NCI-H345 treated with DMSO at 0.1 percent for 48 hours (cell line): ENCODE measurements at regions not wholly inside any gene's neighbourhood (a gene's known extent, or its start where the extent isn't known, plus 50 kb on each side); places are given as distances from the start of the nearest gene placed in this dataset.
"Not testable (repeated sequence)": the region's sequence is repeated elsewhere in the genome, so short reads cannot be mapped to it uniquely, and the experiment has no call there.

Experiments
- DNase-seq: peaks from one replicate; lab custom pipeline; 2025; ENCODE audit not compliant: unreplicated experiment; lab: John Stamatoyannopoulos, UW

DNA sequence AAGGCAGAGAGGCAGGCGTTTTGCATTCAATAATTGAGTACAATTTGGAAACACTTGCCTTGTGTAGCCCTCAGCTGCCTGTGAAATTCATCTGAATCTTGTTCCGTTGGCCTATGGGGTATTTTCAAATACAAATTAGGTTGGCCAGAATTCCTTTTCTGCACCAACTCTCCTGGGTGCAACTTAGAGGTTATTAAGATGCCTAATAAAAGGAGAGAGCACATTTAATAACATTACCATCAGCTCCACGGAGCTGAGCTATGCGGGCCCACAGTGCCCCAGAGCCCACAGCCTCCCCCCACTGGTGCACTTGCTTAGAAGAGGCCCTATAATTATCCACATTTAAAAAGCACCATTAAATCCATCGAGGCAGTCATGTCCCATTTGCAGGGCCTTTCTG, 367.6 kb upstream of the CLINT1 start:
- no peak for DNase-seq

- no peak for DNase-seq
Observed at GRCh38 chr5:158224253-158224652, 365.3 kb upstream of the CLINT1 start.

DNA sequence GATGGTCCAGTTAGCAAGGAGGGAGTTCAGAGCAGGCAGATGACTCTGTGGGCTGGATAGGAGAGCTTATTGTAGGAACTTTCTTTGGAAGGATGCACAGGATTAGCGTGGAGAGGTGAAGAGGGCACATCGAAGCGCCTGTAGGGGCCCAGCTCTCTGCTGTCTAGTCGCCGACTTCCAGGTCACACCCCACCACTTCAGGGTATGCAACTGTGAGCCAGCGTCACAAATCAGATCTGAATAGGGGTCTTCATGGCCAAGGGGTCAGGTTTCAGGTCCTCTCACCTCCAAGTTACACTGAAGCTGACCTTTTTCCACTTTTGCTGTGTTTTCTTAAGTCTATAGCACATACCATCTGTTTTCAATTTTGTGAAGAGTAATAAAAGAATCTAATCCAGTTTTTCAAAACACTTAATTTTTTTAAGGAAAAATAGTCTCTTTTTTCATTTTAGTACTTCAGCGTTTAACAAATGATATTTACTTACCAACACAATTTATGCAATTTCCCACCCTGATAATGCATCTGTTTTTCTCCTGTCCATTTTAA, 364.2 kb upstream of the CLINT1 start:
- no peak for DNase-seq

GRCh38 chr5:158212917-158213316, 354.0 kb upstream of the CLINT1 start:
- no peak for DNase-seq

DNA sequence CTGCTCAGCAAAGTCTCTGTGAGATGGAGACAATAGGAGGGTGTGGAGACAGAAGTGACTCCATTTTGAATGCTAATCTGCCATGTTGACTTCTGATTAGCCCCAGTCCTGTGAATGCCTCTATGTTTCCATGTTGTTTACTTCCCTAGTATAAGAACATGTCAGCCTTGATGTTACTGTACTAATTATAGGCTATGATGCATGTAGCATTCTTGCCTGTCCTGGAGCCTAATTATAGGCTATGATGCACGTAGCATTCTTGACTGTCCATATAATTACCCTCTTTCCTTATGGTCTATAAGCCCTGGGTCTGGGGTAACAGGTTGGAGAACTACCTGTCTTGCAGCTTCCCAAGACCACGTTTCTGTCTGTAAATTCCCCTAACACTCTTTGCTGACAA, 353.3 kb upstream of the CLINT1 start:
- no peak for DNase-seq

DNA sequence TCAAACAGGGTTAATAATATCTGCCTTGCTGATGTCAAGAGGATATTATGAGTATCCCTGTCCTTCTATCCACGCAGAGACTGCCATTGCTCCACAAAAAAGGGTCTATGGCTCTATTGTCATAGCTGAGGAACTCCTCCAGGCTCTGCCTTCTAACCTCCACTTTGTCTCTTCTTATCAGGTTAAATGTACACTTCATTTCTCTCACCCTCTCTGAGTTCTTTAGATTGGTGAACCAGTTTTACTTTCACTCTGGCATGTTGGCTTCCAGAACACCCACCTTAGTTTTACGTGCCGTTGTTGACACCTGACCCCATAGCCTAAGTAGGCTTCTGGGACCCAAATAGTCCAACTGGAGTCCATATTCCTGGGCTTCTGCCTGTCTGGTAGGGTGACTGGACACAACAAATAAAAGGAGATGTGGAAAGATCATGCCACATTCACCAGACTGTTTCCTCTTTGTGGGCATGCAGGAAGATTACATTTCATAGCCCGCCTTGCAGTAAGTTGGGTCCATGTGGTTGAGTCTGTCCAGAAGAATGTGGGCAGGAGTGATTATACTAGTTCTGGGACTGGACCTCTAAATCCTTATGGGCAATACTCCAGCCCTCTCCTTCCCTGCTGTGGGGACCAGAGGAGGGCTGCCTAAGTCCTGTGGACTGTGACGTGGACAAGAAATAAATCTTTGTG, 350.4 kb upstream of the CLINT1 start:
- no peak for DNase-seq

DNA sequence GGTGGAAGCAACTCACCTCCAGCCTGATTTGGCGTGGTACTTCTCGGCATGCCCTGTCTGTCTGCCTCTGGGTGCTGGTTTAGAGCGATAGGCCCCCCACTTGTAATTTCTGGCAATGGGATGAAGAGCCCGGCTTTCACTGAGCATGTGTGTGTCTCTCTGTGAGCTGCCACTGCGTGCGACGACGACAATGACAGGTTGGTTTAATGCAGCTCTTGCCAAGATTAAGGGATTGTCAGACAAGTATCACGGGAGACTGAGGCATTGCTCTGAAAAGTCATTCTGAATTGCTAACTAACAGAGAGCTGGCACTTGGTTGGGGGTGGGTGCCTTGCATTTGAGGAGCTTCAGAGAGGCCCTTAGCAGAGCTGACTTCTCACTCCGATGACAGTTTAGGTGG, 348.8 kb upstream of the CLINT1 start:
- DNase-seq: no peak

- DNase-seq: no peak
Observed at GRCh38 chr5:158205992-158206391, 347.0 kb upstream of the CLINT1 start.

GRCh38 chr5:158203261-158203660, 344.3 kb upstream of the CLINT1 start:
- DNase-seq: no peak

GRCh38 chr5:158202801-158203200, 343.9 kb upstream of the CLINT1 start:
- DNase-seq: no peak

GRCh38 chr5:158200619-158201018, 341.7 kb upstream of the CLINT1 start:
- peak; percentile 1 for DNase-seq

DNA sequence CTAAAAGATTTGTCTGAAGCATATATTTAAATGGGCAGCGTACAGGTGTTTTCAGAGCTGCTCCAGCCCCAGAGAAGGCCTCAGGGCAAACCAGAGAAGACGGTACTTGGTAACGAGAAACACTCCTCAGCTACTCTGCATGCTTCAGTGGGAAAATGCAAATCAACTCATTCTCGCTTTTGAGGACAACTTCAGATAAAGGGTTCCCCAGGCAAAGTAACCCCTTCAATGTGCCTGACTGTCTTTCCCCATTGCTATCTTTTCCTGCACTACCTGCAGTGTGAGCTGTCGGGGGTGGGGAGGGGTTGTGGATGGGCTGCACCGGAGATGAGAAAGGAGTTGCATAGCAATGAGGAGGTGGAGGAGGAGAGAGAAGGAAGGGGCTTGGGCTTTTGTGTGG, 339.7 kb upstream of the CLINT1 start:
- peak; percentile 2 for DNase-seq

DNA sequence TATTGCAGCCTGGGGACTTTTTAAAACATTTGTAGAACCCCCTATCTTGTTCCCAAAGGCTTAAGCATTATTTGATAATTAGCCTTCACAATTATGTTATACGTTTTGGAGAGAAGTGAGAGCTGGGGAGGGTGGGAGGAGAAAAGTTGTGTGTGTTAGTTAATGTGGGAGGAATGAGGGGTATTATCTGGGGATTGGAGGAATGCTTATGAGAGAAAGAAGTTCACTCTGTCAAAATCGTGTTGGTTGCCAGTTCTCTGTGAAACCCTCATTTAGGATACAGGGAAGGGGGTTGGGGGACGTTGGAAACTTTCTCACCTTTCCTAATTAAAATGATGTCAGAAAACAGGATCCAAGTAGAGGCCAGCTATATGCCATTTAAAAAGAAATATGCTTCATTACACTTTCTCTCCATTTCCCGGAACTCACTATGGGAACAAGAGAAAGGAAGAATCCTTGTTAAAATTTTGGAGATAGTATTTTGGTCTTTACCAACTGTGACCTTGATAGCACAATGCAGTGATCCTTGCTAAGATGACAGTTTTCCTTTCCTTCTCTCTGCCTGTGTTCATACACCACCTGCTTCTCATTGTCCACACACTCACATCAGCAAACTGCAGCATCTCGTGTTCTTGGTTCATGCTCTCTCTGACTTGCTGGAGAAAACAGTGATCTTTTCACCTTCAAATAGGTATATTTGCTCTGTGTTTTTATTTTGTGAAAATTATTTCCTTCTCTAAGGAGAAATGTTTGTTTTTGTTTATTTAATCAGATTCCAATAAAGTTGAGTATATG, 336.7 kb upstream of the CLINT1 start:
- DNase-seq: no peak

DNA sequence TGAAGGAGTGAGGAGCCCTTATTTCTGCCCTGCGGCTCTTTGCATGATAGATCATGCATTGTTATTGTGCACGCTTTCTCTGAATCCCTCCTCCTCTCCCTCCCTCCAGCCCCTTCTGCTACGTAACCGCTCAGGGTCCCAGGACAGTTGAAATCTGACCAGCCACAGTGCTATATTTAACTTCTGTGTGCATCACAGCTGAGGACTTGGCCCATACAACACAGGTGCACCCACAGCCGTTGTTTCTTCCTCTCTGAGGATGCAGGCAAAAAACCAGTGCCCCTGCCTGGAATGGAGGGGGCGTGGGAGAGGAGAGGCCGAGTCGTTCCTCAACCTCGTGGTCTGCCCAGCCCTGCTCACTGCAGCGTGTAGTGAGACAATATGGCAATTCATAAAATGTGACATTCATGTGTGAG, 335.6 kb upstream of the CLINT1 start:
- no peak for DNase-seq

DNA sequence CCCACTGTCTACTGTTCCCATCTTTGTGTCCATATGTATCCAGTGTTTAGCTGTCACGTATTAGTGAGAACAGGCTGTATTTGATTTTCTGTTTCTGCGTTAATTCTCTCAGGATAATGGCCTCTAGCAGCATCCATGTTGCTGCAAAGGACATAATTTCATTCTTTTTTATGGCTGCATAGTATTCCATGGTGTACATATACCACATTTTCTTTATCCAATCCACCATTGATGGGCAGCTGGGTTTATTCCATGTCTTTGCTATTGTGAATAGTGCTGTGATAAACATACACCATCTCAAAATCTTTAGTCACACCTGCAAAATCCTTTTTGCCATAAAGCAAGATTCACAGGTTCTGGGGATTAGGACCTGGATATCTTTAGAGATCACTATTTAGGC, 334.4 kb upstream of the CLINT1 start:
- DNase-seq: not testable (repeated sequence)

DNA sequence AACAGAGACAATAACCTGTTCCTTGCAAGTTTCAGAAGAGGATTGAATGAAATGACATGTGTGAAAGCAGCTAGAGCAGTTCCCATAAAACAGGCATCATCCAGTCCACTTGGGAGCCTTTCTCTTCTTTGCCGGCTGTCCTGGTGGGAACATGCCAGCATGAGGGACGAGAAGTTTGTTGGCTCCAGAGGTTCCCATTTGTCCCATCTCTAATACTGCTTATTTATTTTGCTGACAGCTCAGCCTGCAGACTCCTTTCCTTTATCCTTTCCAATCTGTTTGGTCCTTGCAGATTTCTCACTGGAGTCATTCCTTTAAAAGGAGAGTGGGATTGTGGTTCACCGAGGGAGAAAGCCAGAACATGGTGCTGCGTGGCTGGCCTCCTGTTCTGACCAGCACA, 321.5 kb upstream of the CLINT1 start:
- no peak for DNase-seq

DNA sequence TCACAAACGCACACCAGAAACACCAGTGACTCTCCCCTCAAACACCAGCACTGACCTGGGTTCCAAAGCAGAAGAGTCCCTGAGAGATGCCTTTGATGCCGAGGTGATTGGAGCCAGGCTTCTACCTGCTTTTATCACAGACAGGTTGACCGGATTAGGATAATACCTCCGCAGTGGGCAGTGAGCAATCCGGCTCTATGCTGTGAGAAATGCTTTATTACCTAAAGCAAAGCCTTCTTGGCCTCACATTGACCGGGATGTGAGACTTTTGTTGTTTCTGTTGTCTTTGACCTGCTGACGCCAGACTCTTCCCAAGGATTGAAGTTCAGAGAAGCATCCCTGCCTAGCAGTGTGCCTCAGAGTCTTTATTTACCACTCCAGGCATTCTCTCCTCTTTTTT, 320.3 kb upstream of the CLINT1 start:
- no peak for DNase-seq

- no peak for DNase-seq
Observed at GRCh38 chr5:158178535-158178934, 319.6 kb upstream of the CLINT1 start.

DNA sequence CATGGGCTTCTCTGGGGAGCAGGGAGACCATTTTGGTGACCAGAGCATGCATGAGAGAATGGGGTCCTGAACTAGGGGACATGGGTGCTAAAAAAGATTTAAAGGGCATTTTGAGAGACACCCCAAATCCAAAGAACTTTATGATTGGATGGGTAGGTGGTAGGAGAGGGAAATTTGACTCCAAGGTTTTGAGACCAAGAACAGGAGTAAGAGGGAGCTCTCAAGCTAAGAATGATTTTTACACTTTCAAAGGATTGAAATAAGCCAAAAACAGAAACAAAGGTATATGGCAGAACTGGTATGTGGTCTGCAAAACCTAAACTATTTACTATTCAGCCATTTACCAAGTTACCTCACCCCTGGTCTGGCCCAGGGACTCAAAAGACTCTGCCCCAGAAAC, 318.2 kb upstream of the CLINT1 start:
- no peak for DNase-seq

DNA sequence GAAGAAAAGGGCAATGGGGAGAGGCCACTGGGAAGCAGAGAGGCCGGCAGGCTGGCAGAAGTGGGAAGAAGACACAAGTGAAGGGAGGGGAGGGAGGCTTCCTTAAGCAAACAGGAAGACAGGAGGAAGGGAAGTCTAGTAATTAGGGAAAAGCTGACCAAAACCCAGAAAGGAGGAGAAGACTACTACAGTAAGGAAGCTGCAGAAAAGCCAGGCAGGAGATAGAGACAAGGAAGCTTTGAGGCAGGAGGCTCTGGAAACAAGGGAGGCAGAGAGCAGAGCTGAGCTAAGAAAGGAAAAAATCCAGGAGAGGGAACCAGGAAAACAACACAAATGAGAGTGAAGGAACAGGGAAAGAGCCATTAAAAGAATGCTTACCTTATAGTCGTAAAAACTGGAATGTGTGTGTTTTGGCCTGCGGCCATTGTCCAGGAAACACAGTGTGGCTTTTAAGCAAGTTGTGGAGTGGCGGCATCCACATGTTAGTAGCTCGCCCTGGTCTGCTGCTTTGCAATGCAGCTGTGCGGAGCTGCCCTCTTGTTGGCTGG, 317.1 kb upstream of the CLINT1 start:
- no peak for DNase-seq

DNA sequence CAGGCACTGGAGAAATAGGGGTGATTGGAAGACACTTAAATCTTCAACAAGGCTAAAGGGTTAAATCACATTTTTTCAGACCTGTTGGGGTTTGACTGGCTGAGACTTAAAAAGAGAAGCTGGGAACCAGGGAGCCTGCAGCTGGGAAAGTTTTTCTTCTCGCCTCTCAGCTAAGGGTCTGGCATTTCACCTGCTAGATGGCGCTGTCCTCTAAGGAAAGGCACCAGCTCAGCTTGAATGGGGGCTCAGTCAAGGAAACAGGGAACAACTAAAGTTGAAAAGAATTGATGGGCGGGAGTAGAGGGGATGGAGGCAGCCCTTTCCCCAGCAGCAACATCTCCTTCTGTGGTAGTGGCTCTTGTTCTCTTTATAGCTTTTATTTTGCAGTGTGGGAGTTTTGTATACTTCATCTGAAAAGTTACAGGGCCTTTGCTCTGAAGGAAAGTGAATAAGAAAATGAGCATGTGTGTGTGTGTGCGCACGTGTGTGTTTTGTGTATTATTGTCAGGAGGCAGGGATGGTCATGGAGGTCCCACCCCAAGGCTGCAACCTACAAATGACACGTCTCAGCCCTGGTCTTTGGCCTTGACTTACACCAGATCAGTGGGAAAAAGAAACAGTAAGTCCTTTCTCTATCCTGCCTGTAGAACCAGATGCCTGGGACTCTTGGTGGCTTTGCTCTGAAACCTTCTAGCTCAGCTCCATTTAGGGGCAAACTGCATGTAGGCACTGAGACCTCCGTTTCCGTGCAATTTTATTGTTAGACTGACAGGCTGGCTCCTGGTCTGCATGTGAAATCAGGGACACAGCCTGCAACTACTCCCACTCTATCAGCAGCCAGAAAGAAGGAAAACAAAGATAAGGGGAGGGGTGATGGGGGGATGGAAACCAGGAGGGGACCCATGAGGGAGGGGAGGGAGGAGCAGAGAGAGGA, 316.2 kb upstream of the CLINT1 start:
- peak; percentile 27 for DNase-seq
